ENCODE measurements at regions not wholly inside any gene's neighbourhood (a gene's known extent, or its start where the extent isn't known, plus 50 kb on each side); places are given as distances from the start of the nearest gene placed in this dataset.

- in situ Hi-C loops (cut with MboI; ENCODE audit: low pct_unique_long_range_greater_than_20kb, low sequenced_read_pairs, unreplicated experiment): no loop called here
- no peak for DNase-seq (ENCODE audit: low spot score)
These were observed 248.1 kb downstream of the HS3ST3A1 start for GRCh38 chr17:13353590-13353989.

DNA sequence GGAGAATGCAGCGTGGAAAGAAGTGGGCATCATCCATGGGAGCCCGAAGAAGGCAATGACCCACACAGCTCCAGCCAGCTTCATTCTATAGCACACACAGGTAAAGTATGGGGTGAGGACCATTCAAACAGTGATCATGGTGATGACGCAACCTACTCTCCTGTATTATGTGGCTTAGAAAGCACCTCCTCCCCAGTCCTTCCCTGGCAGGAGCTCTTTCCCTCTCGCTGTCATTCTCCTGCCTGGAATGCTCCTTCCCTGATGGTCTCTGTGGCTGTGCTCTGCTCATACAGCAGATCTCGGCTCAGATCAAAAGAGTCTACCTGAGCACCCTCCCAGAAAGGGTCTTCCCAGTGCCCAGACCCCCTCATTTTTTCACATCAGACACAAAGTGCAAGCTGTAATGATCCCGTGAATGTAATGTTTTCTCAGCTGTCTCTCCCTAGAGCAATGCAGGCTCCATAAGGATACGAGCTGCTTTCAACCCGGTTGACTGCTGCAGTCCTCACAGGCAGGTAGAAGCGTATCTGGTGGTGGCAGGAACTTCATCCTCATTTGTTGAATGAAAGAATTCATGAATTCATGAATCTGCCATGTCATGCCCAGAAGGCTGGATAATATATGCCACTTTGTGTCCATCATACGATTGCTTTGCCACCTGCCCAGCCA is 248.8 kb downstream of the HS3ST3A1 start:
- TF ChIP-seq, protein P1, sequence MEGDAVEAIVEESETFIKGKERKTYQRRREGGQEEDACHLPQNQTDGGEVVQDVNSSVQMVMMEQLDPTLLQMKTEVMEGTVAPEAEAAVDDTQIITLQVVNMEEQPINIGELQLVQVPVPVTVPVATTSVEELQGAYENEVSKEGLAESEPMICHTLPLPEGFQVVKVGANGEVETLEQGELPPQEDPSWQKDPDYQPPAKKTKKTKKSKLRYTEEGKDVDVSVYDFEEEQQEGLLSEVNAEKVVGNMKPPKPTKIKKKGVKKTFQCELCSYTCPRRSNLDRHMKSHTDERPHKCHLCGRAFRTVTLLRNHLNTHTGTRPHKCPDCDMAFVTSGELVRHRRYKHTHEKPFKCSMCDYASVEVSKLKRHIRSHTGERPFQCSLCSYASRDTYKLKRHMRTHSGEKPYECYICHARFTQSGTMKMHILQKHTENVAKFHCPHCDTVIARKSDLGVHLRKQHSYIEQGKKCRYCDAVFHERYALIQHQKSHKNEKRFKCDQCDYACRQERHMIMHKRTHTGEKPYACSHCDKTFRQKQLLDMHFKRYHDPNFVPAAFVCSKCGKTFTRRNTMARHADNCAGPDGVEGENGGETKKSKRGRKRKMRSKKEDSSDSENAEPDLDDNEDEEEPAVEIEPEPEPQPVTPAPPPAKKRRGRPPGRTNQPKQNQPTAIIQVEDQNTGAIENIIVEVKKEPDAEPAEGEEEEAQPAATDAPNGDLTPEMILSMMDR (IDR thresholded peaks at IDR 0.05; ENCODE audit: extremely low read depth, insufficient read depth, missing control alignments): no peak
- in situ Hi-C loops (cut with MboI; ENCODE audit: low pct_unique_long_range_greater_than_20kb, low sequenced_read_pairs, unreplicated experiment): no loop called here
- DNase-seq (ENCODE audit: low spot score): no peak

More at GRCh38 chr17:13353590-13353989, 248.1 kb downstream of the HS3ST3A1 start:
- TF ChIP-seq, protein P1 (IDR thresholded peaks at IDR 0.05; ENCODE audit: extremely low read depth, insufficient read depth, missing control alignments): no peak

- in situ Hi-C loops (cut with MboI; ENCODE audit: low pct_unique_long_range_greater_than_20kb, low sequenced_read_pairs, unreplicated experiment): no loop called here
- TF ChIP-seq, protein P1 (IDR thresholded peaks at IDR 0.05; ENCODE audit: extremely low read depth, insufficient read depth, missing control alignments): no peak
- no peak for DNase-seq (ENCODE audit: low spot score)
These were observed 250.7 kb downstream of the HS3ST3A1 start for GRCh38 chr17:13351046-13351445.

- TF ChIP-seq, protein P1 (IDR thresholded peaks at IDR 0.05; ENCODE audit: extremely low read depth, insufficient read depth, missing control alignments): no peak
- in situ Hi-C loops (cut with MboI; ENCODE audit: low pct_unique_long_range_greater_than_20kb, low sequenced_read_pairs, unreplicated experiment): no loop called here
- no peak for DNase-seq (ENCODE audit: low spot score)
These were observed 251.3 kb downstream of the HS3ST3A1 start for GRCh38 chr17:13350466-13350865.

- TF ChIP-seq, protein P1 (IDR thresholded peaks at IDR 0.05; ENCODE audit: extremely low read depth, insufficient read depth, missing control alignments): no peak
- no peak for DNase-seq (ENCODE audit: low spot score)
- in situ Hi-C loops (cut with MboI; ENCODE audit: low pct_unique_long_range_greater_than_20kb, low sequenced_read_pairs, unreplicated experiment): no loop called here
These were observed 254.6 kb downstream of the HS3ST3A1 start for GRCh38 chr17:13346996-13347762.

GRCh38 chr17:13346592-13346991 is 255.1 kb downstream of the HS3ST3A1 start:
- no peak for DNase-seq (ENCODE audit: low spot score)
- in situ Hi-C loops (cut with MboI; ENCODE audit: low pct_unique_long_range_greater_than_20kb, low sequenced_read_pairs, unreplicated experiment): no loop called here
- TF ChIP-seq, protein P1 (IDR thresholded peaks at IDR 0.05; ENCODE audit: extremely low read depth, insufficient read depth, missing control alignments): no peak

All from GM13977 (cell line).